Hepatocyte (in vitro differentiated cells): ENCODE measurements at regions not wholly inside any gene's neighbourhood (a gene's known extent, or its start where the extent isn't known, plus 50 kb on each side); places are given as distances from the start of the nearest gene placed in this dataset.
A peak's percentile ranks its signal among the peaks of the same experiment; 100 is the strongest.

Source experiments
- DNase-seq: peaks from one replicate; pipeline ENCODE4 v3.0.0-alpha.2; 2016; ENCODE audit warnings: low spot score
- H2AFZ ChIP-seq: fragments of 200-600 bp; sonication (generic); 2 replicates; pipeline ENCODE4 v1.6.0; 2016; ENCODE audit warnings: antibody characterized with exemption, mild to moderate bottlenecking
- H3K27ac ChIP-seq: fragments of 200-600 bp; sonication (generic); 2 replicates; pipeline ENCODE4 v1.5.1; 2016; ENCODE audit warnings: mild to moderate bottlenecking
- H3K27me3 ChIP-seq: fragments of 200-600 bp; sonication (generic); 2 replicates; pipeline ENCODE4 v1.6.1; 2016
- H3K36me3 ChIP-seq: fragments of 200-600 bp; sonication (generic); replicated peaks from 2 replicates; pipeline ENCODE4 v1.5.1; 2016; ENCODE audit warnings: low read depth; ENCODE audit not compliant: insufficient read depth
- H3K4me1 ChIP-seq: fragments of 200-600 bp; sonication (generic); 2 replicates; pipeline ENCODE4 v1.5.1; 2016; ENCODE audit warnings: mild to moderate bottlenecking, moderate library complexity; ENCODE audit not compliant: insufficient read depth
- H3K4me2 ChIP-seq: fragments of 200-600 bp; sonication (generic); 2 replicates; pipeline ENCODE4 v1.6.0; 2016
- H3K4me3 ChIP-seq: fragments of 200-600 bp; sonication (generic); 2 replicates; pipeline ENCODE4 v1.5.1; 2016; ENCODE audit warnings: mild to moderate bottlenecking
- H3K79me2 ChIP-seq: fragments of 200-600 bp; sonication (generic); 2 replicates; pipeline ENCODE4 v1.6.0; 2017; ENCODE audit warnings: mild to moderate bottlenecking
- H3K9me2 ChIP-seq: fragments of 200-600 bp; sonication (generic); replicated peaks from 2 replicates; pipeline ENCODE4 v1.6.0; 2017; ENCODE audit warnings: mild to moderate bottlenecking; ENCODE audit not compliant: insufficient read depth
- H3K9me3 ChIP-seq: fragments of 200-600 bp; sonication (generic); 2 replicates; pipeline ENCODE4 v1.5.1; 2016; ENCODE audit warnings: low read depth, mild to moderate bottlenecking
- H4K20me1 ChIP-seq: fragments of 200-600 bp; sonication (generic); 2 replicates; pipeline ENCODE4 v1.6.0; 2016; ENCODE audit warnings: mild to moderate bottlenecking; ENCODE audit not compliant: insufficient read depth, poor library complexity, severe bottlenecking
- CTCF ChIP-seq: fragments of 200-600 bp; sonication (generic); IDR thresholded peaks from 2 replicates; pipeline ENCODE4 v1.5.1; 2016; ENCODE audit warnings: antibody characterized with exemption, mild to moderate bottlenecking; ENCODE audit not compliant: poor library complexity
- EZH2 ChIP-seq: fragments of 200-600 bp; sonication (generic); IDR thresholded peaks from 2 replicates; pipeline ENCODE4 v1.6.1; 2016; ENCODE audit warnings: antibody characterized with exemption, mild to moderate bottlenecking, borderline replicate concordance
- EZH2phosphoT487 ChIP-seq: fragments of 200-600 bp; sonication (generic); IDR thresholded peaks from one replicate; pipeline ENCODE4 v1.6.1; 2018; ENCODE audit warnings: antibody characterized with exemption, mild to moderate bottlenecking, low read depth, moderate library complexity; ENCODE audit not compliant: unreplicated experiment, severe bottlenecking
- WGBS: methylation state at CpG from one replicate; pipeline ENCODE4 v1.1.6; 2016; ENCODE audit warnings: low lambda C conversion rate; ENCODE audit errors: missing lambda C conversion rate; 5-methylcytosine and 5-hydroxymethylcytosine counted together

- 77% methylated on average over 6 of the region's 6 CpGs for WGBS
- no peak for DNase-seq
These were observed 561.4 kb upstream of the ID2 start for GRCh38 chr2:8120506-8120860.

DNA sequence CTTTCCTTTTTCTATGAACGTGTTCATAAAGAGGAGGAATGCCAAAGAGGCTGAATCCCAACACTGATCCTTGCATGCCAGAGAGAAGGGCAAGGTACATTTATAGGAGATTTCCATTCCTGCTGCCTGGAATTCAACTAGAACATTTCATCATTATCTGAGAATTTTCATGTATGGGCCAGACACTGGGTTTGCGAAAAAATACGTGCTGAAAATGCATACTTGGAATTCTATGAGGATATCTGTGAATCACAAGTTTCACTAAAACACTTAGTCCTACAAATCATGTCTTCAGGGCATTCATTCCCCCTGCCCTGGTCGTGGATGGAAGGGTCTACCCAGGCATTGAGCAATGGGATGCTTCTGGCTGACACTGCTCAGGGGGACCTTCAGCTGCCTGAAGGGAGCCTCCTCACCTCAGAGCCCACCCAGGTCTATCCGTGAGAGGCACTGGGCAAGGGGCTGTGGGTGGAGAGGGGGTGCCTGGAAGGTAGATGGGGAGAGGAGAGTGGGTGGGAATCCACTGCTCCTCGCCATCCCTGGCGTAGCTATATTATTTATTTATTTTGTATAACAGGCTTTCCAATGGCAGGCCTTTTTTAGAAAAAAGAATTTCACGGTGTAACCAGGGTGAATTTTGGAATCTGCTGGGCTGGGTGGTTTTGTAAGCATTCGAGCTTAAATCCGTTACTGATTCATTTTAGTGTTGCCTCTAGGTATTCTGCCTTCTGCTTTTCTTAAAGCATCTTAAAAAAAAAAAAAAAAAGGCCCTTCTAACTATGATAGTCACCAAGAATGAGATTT, 560.6 kb upstream of the ID2 start:
- Histone ChIP-seq H4K20me1 (no peaks in the 10 kb centered on the region), H3K4me1 (peaks cover 44% of the 10 kb centered on the region), H3K27me3 (no peaks in the 10 kb centered on the region), H3K4me3 (no peak overlapping the region), H3K36me3 (no peaks in the 10 kb centered on the region), H2AFZ (no peak overlapping the region), H3K9me2 (no peaks in the 10 kb centered on the region), H3K9me3 (no peaks in the 10 kb centered on the region), H3K79me2 (no peaks in the 10 kb centered on the region), H3K4me2 (no peak overlapping the region), H3K27ac (peak overlapping the region; percentile 91)
- TF ChIP-seq EZH2phosphoT487: no peak
- TF ChIP-seq CTCF: no peak
- TF ChIP-seq EZH2: no peak
- DNase-seq: peak; percentile 36
- 76% methylated on average over 10 of the region's 10 CpGs for whole genome bisulfite sequencing

More at GRCh38 chr2:8120506-8120860, 561.4 kb upstream of the ID2 start:
- Histone ChIP-seq H2AFZ (peak overlapping the region; percentile 4), H3K27me3 (no peaks in the 10 kb centered on the region), H3K79me2 (no peaks in the 10 kb centered on the region), H3K4me2 (peak overlapping the region; percentile 44), H3K4me1 (peaks cover 42% of the 10 kb centered on the region), H4K20me1 (no peaks in the 10 kb centered on the region), H3K27ac (peak overlapping the region; percentile 91), H3K4me3 (no peak overlapping the region), H3K9me3 (no peaks in the 10 kb centered on the region), H3K9me2 (no peaks in the 10 kb centered on the region), H3K36me3 (no peaks in the 10 kb centered on the region)
- TF ChIP-seq EZH2 (no peak), EZH2phosphoT487 (no peak), CTCF (no peak)

DNA sequence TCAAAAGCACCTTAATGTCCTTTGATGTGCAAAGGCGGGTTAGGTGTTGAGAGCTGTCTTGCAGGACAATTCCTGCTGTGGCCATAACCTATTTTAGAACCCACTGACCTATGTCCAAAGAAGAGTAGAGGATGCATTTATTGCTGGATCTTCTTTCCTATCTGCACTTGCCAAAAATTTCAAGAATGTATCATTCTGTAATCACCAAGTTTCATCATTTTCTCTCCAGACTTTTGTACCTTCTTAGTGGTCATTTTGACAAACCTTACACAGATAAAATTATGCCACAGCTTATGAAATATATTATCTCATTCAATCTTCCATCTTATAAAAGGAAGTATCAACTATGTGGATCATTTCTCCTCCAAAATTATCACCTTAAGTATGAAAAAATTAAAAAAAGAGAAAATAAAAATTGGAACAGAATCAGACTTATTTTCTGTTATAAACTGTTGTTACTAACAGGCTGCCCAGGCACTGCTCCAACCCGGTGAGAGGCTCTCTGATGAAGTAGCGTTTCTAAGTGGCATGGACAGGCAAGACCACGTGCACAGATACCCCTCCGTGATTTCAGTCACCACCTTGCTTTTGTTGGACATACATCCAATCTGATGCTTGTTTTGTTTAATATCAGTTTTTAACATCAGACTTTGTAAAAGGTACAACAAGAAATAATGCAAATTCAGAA, 559.9 kb upstream of the ID2 start:
- no peaks in the 10 kb centered on the region for H3K27me3 ChIP-seq
- TF ChIP-seq EZH2phosphoT487 (no peak), CTCF (no peak), EZH2 (no peak)
- 85% methylated on average over 5 of the region's 5 CpGs for WGBS
- no peaks in the 10 kb centered on the region for H3K36me3 ChIP-seq
- H3K4me2 ChIP-seq: no peak overlapping the region
- H3K79me2 ChIP-seq: no peaks in the 10 kb centered on the region
- H3K9me2 ChIP-seq: no peaks in the 10 kb centered on the region
- peak overlapping the region; percentile 91 for H3K27ac ChIP-seq
- H3K4me1 ChIP-seq: peaks cover 49% of the 10 kb centered on the region
- no peaks in the 10 kb centered on the region for H4K20me1 ChIP-seq
- H3K9me3 ChIP-seq: no peaks in the 10 kb centered on the region
- DNase-seq: no peak
- H3K4me3 ChIP-seq: no peak overlapping the region
- no peak overlapping the region for H2AFZ ChIP-seq
